ENCODE measurements at regions not wholly inside any gene's neighbourhood (a gene's known extent, or its start where the extent isn't known, plus 50 kb on each side); places are given as distances from the start of the nearest gene placed in this dataset.

DNA sequence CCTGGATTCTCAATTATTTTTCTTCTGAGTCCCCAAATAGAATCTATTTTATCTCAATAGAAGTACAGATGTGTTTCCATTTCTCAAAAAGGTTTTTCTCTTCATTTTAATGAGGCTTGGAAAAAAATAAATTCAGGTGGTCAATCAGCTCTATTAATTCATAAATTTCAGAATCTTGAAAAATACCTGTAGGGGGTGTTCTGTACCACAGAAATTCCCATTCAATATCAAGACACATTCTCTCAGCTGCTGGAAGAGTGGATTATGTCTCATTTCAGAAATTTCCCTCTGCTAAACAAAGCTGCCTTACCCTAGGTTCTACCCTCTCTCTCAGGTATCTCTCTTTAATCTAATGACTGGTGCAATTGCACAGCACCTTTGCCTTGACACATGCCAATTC is 1121.2 kb downstream of the SI start:
- TF ChIP-seq, protein P1, sequence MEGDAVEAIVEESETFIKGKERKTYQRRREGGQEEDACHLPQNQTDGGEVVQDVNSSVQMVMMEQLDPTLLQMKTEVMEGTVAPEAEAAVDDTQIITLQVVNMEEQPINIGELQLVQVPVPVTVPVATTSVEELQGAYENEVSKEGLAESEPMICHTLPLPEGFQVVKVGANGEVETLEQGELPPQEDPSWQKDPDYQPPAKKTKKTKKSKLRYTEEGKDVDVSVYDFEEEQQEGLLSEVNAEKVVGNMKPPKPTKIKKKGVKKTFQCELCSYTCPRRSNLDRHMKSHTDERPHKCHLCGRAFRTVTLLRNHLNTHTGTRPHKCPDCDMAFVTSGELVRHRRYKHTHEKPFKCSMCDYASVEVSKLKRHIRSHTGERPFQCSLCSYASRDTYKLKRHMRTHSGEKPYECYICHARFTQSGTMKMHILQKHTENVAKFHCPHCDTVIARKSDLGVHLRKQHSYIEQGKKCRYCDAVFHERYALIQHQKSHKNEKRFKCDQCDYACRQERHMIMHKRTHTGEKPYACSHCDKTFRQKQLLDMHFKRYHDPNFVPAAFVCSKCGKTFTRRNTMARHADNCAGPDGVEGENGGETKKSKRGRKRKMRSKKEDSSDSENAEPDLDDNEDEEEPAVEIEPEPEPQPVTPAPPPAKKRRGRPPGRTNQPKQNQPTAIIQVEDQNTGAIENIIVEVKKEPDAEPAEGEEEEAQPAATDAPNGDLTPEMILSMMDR (conservative IDR thresholded peaks at IDR 0.05; ENCODE audit: control insufficient read depth, insufficient read depth, low read depth, low read length): no peak
- no peak for DNase-seq (ENCODE audit: low read depth)
- H3K4me3 ChIP-seq (ENCODE audit: control insufficient read depth, low read depth, low read length): no peak overlapping the region

DNA sequence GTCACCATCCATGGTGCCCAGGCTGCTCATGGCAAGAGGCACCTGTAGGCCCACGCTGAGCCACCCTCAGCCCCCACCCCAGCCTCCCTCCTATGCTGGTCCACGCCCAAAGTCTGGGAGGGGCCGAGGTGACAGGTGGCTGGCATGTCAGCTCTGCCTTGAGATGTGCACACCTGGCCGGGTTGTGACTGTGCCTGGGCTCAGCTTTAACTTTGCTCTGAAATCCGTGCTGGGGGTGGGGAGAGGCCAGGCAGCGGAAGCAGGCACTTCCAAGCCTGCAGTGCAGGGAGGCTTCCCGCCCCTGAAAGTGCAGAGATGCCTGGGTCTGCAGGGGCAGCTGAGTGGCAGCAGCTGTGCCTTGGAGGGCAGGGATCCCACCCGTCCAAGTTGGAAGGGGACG is 1124.8 kb downstream of the SI start:
- DNase-seq (ENCODE audit: low read depth): no peak
- TF ChIP-seq, protein P1 (conservative IDR thresholded peaks at IDR 0.05; ENCODE audit: control insufficient read depth, insufficient read depth, low read depth, low read length): no peak
- no peak overlapping the region for H3K4me3 ChIP-seq (ENCODE audit: control insufficient read depth, low read depth, low read length)

DNA sequence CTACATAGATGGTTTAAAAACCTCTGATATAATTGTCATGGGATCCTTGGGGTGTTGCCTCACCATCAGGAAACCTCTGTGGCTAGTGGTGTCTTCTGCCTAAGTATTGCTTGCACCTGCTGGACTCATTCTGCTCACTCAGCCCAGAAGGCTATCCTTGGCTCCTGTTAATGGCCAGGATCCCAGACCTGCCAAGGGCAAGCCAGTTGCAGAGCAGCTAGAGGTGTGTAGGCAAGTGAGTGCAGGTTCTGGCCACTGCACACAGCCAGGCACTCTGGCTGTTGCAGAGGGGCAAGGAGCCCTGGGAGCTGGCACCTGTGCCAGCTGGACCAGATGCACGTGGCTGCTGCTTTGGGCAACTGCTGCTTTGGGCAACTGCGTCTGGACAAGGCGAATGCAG is 1125.8 kb downstream of the SI start:
- DNase-seq (ENCODE audit: low read depth): no peak
- H3K4me3 ChIP-seq (ENCODE audit: control insufficient read depth, low read depth, low read length): no peak overlapping the region
- TF ChIP-seq, protein P1 (conservative IDR thresholded peaks at IDR 0.05; ENCODE audit: control insufficient read depth, insufficient read depth, low read depth, low read length): no peak

DNA sequence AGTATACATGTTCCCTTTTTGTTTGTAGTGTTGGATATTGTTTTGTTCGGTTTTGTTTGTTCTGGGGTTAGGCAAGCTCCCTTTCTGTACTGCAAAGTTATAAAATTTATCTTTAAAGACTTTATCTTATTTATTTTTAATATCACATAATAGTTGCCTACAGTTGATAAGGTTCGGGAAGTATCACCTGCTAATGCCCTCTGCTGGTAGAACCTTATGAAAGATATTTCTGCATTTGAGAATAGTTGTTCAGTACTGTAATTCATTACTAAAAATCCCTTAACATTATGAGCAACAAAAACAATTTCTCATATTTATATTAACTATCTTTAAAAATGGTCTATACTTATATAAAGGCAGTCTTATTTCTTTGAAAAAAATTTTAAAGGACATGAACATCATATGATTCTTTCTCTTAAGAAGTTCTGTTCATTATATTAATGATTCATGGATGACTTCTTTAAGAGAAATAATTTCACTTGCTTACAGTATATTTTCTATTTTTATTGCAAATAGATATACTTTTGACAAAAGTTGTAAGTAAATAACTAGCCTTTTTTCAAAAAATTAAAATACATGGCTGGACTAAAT is 1126.8 kb downstream of the SI start:
- TF ChIP-seq, protein P1 (conservative IDR thresholded peaks at IDR 0.05; ENCODE audit: control insufficient read depth, insufficient read depth, low read depth, low read length): peak; percentile 12
- peak; percentile 0 for DNase-seq (ENCODE audit: low read depth)
- no peak overlapping the region for H3K4me3 ChIP-seq (ENCODE audit: control insufficient read depth, low read depth, low read length)

DNA sequence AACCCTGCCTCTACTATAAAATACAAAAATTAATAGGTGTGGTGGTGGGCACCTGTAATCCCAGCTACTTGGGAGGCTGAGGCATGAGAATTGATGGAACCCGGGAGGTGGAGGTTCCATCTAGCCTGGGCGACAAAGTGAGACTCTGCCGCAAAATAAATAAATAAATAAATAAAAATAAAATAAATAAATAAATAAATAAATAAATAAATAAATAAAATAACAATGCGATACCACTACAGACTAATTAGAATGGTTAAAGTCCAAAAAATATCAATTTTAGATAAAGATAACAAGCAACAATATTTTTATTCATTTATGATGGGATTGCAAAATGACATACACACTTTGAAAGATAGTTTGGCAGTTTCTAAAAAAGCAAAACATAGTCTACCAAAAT is 1131.5 kb downstream of the SI start:
- DNase-seq (ENCODE audit: low read depth): no peak
- TF ChIP-seq, protein P1 (conservative IDR thresholded peaks at IDR 0.05; ENCODE audit: control insufficient read depth, insufficient read depth, low read depth, low read length): no peak
- H3K4me3 ChIP-seq (ENCODE audit: control insufficient read depth, low read depth, low read length): no peak overlapping the region

DNA sequence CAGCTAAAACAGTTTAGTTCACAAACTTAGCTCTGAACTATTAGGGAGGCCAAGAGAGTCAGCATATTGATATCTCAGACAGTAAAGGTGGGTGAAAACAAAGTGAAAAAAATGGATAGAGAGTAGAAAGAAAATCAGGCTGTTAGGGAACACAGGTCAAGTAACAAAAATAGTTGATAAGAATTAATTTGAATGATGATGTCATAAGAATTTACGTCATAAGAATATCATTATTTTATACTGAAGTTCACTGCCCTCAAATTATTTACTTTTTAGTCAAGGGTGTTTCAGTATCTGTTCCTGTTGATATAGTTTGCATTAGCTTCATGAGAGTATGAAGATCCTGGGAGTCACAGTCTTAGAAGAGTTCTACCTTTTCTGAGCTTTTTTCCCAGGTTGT is 1134.6 kb downstream of the SI start:
- TF ChIP-seq, protein P1 (conservative IDR thresholded peaks at IDR 0.05; ENCODE audit: control insufficient read depth, insufficient read depth, low read depth, low read length): no peak
- DNase-seq (ENCODE audit: low read depth): no peak
- no peak overlapping the region for H3K4me3 ChIP-seq (ENCODE audit: control insufficient read depth, low read depth, low read length)

DNA sequence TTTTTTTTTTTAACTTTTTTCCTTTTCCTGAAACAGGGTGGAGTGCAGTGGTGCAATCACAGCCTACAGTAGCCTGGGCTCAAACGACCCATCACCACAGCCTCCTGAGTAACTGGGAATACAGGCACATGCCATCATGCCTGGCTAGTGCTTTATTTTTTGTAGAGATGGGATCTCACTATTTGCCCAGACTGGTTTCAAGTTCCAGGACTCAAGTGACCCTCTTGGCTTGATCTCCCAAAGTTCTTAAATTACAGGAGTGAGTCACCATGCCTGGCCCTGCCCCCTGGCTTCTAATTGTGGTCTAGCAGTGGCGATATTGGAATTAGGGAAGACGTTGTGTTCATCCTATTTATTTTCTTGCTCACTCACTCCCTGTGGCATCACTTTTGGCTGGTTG is 1138.4 kb downstream of the SI start:
- H3K4me3 ChIP-seq (ENCODE audit: control insufficient read depth, low read depth, low read length): no peak overlapping the region
- TF ChIP-seq, protein P1 (conservative IDR thresholded peaks at IDR 0.05; ENCODE audit: control insufficient read depth, insufficient read depth, low read depth, low read length): no peak
- DNase-seq (ENCODE audit: low read depth): peak; percentile 22
